ENCODE measurements at regions not wholly inside any gene's neighbourhood (a gene's known extent, or its start where the extent isn't known, plus 50 kb on each side); places are given as distances from the start of the nearest gene placed in this dataset.

GRCh38 chr7:88368686-88369085, 62.0 kb upstream of the STEAP4 start:
- no peak for TF ChIP-seq ZBTB1 (tag by site-specific recombination; IDR thresholded peaks at IDR 0.05)
- TF ChIP-seq ZNF274 (IDR thresholded peaks at IDR 0.05; ENCODE audit: low read length): no peak
- no peak for TF ChIP-seq ZNF274 (tag by site-specific recombination; IDR thresholded peaks at IDR 0.05; ENCODE audit: borderline replicate concordance)
